Nephron (organoid): ENCODE measurements at regions not wholly inside any gene's neighbourhood (a gene's known extent, or its start where the extent isn't known, plus 50 kb on each side); places are given as distances from the start of the nearest gene placed in this dataset.

ENCODE experiments used
- H3K27ac Mint-ChIP-seq, 3 experiments: 2 replicates each; pipeline ENCODE4 v1.8.0; 2020; ENCODE audit warnings: mixed read lengths in 3 of 3, mild to moderate bottlenecking in 2 of 3, moderate library complexity in 1 of 3
- H3K27me3 Mint-ChIP-seq: 2 replicates; pipeline ENCODE4 v1.8.0; 2021; ENCODE audit warnings: low read depth, mild to moderate bottlenecking, moderate library complexity, mixed read lengths
- H3K36me3 Mint-ChIP-seq: 2 replicates; pipeline ENCODE4 v1.8.0; 2020; ENCODE audit warnings: low read depth, mixed read lengths
- H3K4me1 Mint-ChIP-seq: 2 replicates; pipeline ENCODE4 v1.8.0; 2020; ENCODE audit warnings: mixed read lengths
- H3K4me3 Mint-ChIP-seq, 3 experiments: 2 replicates each; pipeline ENCODE4 v1.8.0; 2020; ENCODE audit warnings: mild to moderate bottlenecking in 3 of 3, mixed read lengths in 3 of 3, moderate library complexity in 2 of 3
- H3K9me3 Mint-ChIP-seq: 2 replicates; pipeline ENCODE4 v1.8.0; 2020; ENCODE audit warnings: mixed read lengths
- TF ChIP-seq, protein P1 (sequence below), 3 experiments: fragments of 200-600 bp; sonication (generic); IDR thresholded peaks; one replicate each; pipeline ENCODE4 v1.5.0; 2021; ENCODE audit warnings: antibody characterized with exemption in 3 of 3; ENCODE audit not compliant: unreplicated experiment in 3 of 3

DNA sequence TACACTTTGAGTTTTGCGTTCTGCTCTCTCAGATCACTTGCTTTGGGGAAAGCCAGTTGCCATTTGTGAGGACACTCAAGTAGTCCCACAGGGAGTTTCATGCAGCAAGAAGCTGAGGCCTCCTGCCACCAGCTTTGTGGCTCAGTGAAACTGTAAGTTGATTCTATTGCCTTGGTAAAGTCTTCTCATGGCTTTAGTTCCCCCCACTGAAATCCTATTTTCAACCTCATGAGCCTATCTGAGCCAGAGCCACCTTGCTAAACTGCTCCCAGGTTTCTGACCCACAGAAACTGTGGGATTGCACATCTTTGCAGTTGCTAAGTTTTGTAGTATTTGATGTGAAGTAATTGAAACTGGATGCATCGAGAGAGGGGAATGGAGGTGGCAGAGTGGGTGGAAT is 85.4 kb upstream of the TOP3B start:
- Mint-ChIP-seq H3K9me3 (no peaks in the 10 kb centered on the region), H3K4me3 (no peak overlapping the region), H3K36me3 (no peaks in the 10 kb centered on the region), H3K27ac (no peak overlapping the region), H3K4me1 (no peaks in the 10 kb centered on the region), H3K27me3 (peaks cover 41% of the 10 kb centered on the region)
- TF ChIP-seq, protein P1, sequence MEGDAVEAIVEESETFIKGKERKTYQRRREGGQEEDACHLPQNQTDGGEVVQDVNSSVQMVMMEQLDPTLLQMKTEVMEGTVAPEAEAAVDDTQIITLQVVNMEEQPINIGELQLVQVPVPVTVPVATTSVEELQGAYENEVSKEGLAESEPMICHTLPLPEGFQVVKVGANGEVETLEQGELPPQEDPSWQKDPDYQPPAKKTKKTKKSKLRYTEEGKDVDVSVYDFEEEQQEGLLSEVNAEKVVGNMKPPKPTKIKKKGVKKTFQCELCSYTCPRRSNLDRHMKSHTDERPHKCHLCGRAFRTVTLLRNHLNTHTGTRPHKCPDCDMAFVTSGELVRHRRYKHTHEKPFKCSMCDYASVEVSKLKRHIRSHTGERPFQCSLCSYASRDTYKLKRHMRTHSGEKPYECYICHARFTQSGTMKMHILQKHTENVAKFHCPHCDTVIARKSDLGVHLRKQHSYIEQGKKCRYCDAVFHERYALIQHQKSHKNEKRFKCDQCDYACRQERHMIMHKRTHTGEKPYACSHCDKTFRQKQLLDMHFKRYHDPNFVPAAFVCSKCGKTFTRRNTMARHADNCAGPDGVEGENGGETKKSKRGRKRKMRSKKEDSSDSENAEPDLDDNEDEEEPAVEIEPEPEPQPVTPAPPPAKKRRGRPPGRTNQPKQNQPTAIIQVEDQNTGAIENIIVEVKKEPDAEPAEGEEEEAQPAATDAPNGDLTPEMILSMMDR (IDR thresholded peaks at IDR 0.05; ENCODE audit: unreplicated experiment in 3 of 3) = no peak

DNA sequence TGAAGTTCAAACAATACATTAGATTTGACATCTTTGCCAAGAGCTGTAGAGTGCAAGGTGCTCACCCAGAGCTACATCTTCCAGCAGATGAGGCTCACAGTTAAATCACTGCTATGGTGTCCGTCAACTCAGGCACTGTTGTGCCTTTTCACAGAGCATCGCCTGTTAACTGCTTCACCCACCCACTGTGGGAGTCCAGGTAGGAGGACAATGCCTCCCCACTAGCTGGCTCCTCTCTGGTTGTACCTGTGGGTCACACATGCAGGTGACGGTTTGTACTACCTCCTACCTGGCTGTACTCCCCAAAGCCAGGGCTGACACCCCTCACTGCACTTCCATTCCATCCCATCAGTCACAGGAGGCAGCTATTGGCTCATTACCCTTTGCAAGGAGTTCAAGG is 84.6 kb upstream of the TOP3B start:
- TF ChIP-seq, protein P1 (IDR thresholded peaks at IDR 0.05; ENCODE audit: unreplicated experiment in 3 of 3) = no peak
- H3K9me3 Mint-ChIP-seq = no peaks in the 10 kb centered on the region
- no peak overlapping the region for H3K27ac Mint-ChIP-seq
- no peaks in the 10 kb centered on the region for H3K36me3 Mint-ChIP-seq
- H3K4me3 Mint-ChIP-seq = no peak overlapping the region
- no peaks in the 10 kb centered on the region for H3K4me1 Mint-ChIP-seq
- peaks cover 34% of the 10 kb centered on the region for H3K27me3 Mint-ChIP-seq

DNA sequence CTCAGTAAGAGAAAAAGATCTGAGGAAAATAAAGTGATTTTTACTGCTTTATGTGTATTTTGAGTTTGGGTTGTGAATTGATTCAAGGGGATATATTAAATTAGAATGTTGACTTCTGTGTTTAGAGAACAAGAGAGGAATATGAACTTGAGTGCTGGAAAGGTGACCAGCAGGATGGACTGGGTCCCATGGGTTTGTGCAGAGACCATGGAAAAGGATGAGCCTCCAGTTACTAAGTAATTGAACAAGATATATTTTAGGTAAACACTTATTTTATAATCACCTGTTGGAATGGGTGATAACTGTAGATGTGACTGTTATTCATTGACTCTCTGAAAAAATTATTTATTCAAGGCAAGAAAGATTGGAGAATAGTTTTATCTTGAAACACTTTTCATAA is 82.0 kb upstream of the TOP3B start:
- H3K27ac Mint-ChIP-seq = no peak overlapping the region
- peaks cover 21% of the 10 kb centered on the region for H3K27me3 Mint-ChIP-seq
- TF ChIP-seq, protein P1 (IDR thresholded peaks at IDR 0.05; ENCODE audit: unreplicated experiment in 3 of 3) = no peak
- H3K4me1 Mint-ChIP-seq = no peaks in the 10 kb centered on the region
- no peak overlapping the region for H3K4me3 Mint-ChIP-seq
- no peaks in the 10 kb centered on the region for H3K36me3 Mint-ChIP-seq
- H3K9me3 Mint-ChIP-seq = no peaks in the 10 kb centered on the region

DNA sequence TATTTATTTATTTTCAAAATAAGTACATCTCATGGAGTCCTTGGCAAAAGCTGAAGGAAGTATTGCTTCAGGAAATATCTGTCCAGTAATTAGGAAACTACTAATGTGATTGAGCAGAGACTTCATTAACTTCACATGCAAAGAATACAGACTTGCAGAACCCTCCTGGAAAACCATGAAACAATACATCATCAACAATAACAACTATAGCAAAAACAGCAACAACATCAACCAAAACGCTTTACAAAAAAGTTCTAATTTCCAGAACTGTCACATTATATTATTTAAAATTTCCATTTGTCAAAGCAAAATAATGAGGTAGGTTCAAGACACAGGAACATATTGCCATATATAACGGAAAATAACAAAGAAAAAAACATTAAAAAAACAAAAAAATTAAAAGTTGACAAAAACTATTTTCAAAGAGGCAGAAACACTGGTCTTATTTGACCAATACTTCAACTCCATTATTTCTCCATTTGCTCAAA is 79.8 kb upstream of the TOP3B start:
- no peaks in the 10 kb centered on the region for H3K4me1 Mint-ChIP-seq
- no peak overlapping the region for H3K27ac Mint-ChIP-seq
- TF ChIP-seq, protein P1 (IDR thresholded peaks at IDR 0.05; ENCODE audit: unreplicated experiment in 3 of 3) = no peak

DNA sequence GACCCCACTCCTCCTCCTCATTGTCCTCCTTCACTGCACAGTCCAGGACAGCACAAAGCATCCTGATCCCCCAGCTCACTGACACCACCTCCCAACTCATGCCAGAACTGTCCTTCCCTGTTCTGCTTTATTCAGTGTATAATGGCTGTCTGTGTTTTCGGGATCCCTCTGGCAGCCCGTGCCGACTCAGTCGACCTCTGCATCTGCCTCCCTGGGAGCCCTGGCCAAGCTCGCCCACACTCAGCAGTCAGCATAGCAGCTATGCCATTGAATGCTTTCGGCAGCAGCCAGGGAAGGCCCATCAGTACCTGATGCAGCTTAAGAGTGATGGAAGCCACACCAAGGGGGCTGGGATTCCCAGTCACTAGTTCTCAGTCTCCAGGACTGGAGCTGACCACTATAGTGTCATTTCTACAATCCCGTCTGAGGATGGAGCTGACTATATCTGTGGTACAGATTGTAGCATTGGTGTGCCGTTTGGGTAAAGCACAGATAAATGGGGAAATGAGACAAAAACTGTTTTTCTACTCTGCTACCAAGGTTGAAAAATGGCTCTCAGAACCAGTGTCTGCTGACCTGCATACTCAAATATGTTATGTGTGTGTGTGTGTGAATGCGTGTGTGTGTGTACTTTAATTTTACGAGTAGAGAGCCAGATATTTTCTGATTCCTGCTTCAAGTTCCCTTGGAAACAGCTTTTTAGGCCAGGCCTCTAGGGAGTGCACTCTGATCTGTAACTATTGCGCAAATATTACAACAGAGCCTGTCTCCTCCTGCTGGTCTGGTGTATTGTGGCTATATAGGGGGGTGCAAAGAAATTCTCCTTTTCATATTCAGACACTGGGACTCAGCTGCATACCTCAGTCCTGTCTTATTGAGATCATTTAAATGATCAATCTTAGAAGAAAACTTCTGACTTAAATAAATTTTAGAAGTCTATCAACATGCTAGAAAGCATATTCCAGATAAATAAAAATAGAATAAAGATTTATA is 78.8 kb upstream of the TOP3B start:
- Mint-ChIP-seq H3K9me3 (no peaks in the 10 kb centered on the region), H3K4me3 (no peak overlapping the region), H3K27ac (peak overlapping the region in 1 of 3 experiments; percentile 6), H3K27me3 (peaks cover 29% of the 10 kb centered on the region), H3K36me3 (no peaks in the 10 kb centered on the region), H3K4me1 (no peaks in the 10 kb centered on the region)
- TF ChIP-seq, protein P1 (IDR thresholded peaks at IDR 0.05; ENCODE audit: unreplicated experiment in 3 of 3) = no peak

More for the DNA sequence above, 79.8 kb upstream of the TOP3B start:
- Mint-ChIP-seq H3K27me3 (peaks cover 29% of the 10 kb centered on the region), H3K9me3 (no peaks in the 10 kb centered on the region), H3K36me3 (no peaks in the 10 kb centered on the region), H3K4me3 (no peak overlapping the region)
